Thyroid gland (tissue), 4 donors: ENCODE measurements at regions not wholly inside any gene's neighbourhood (a gene's known extent, or its start where the extent isn't known, plus 50 kb on each side); places are given as distances from the start of the nearest gene placed in this dataset.

Source experiments
- POLR2A ChIP-seq, 2 donors: fragments of 450-650 bp; IDR thresholded peaks; one replicate each; pipeline ENCODE4 v1.6.1; 2017; ENCODE audit warnings: antibody characterized with exemption in 2 of 2, mild to moderate bottlenecking in 2 of 2, moderate library complexity in 1 of 2
- TF ChIP-seq, protein P1 (sequence below), 6 experiments: fragments of 200-600 bp in 3 of 6; fragments of 450-650 bp in 3 of 6; sonication (generic) in 3 of 6; IDR thresholded peaks; one replicate each; pipeline ENCODE4 v1.5.1; 2016 to 2019; ENCODE audit warnings: antibody characterized with exemption in 6 of 6, mild to moderate bottlenecking in 2 of 6, inconsistent platforms in 1 of 6, moderate library complexity in 1 of 6

- TF ChIP-seq, protein P1, sequence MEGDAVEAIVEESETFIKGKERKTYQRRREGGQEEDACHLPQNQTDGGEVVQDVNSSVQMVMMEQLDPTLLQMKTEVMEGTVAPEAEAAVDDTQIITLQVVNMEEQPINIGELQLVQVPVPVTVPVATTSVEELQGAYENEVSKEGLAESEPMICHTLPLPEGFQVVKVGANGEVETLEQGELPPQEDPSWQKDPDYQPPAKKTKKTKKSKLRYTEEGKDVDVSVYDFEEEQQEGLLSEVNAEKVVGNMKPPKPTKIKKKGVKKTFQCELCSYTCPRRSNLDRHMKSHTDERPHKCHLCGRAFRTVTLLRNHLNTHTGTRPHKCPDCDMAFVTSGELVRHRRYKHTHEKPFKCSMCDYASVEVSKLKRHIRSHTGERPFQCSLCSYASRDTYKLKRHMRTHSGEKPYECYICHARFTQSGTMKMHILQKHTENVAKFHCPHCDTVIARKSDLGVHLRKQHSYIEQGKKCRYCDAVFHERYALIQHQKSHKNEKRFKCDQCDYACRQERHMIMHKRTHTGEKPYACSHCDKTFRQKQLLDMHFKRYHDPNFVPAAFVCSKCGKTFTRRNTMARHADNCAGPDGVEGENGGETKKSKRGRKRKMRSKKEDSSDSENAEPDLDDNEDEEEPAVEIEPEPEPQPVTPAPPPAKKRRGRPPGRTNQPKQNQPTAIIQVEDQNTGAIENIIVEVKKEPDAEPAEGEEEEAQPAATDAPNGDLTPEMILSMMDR (IDR thresholded peaks at IDR 0.05) = no peak
- no peak for TF ChIP-seq POLR2A (IDR thresholded peaks at IDR 0.05)
These were observed 183.7 kb upstream of the NAALADL2 start for GRCh38 chr3:174675406-174675805.
